ENCODE measurements at regions not wholly inside any gene's neighbourhood (a gene's known extent, or its start where the extent isn't known, plus 50 kb on each side); places are given as distances from the start of the nearest gene placed in this dataset.
"Not testable (repeated sequence)": the region's sequence is repeated elsewhere in the genome, so short reads cannot be mapped to it uniquely, and the experiment has no call there.

- DNase-seq, result no peak
These were observed 391.7 kb upstream of the CYRIA start for GRCh38 chr2:17057109-17058017.

GRCh38 chr2:17056236-17056635 is 390.6 kb upstream of the CYRIA start:
- no peak for DNase-seq

- DNase-seq, result no peak
These were observed 386.4 kb upstream of the CYRIA start for GRCh38 chr2:17052001-17052400.

GRCh38 chr2:17051538-17051937 is 385.9 kb upstream of the CYRIA start:
- DNase-seq, result no peak

- DNase-seq, result no peak
These were observed 377.5 kb upstream of the CYRIA start for GRCh38 chr2:17043173-17043572.

- DNase-seq, result no peak
These were observed 370.7 kb upstream of the CYRIA start for GRCh38 chr2:17036361-17036760.

- DNase-seq, result no peak
These were observed 369.4 kb upstream of the CYRIA start for GRCh38 chr2:17035010-17035409.

- no peak for DNase-seq
These were observed 364.4 kb upstream of the CYRIA start for GRCh38 chr2:17030047-17030446.

GRCh38 chr2:17012297-17012696 is 346.7 kb upstream of the CYRIA start:
- no peak for DNase-seq

- DNase-seq, result no peak
These were observed 344.5 kb upstream of the CYRIA start for GRCh38 chr2:17010104-17010503.

- DNase-seq, result no peak
These were observed 334.5 kb upstream of the CYRIA start for GRCh38 chr2:17000184-17000482.

GRCh38 chr2:16999347-17000183 is 333.9 kb upstream of the CYRIA start:
- no peak for DNase-seq

GRCh38 chr2:16978301-16978700 is 312.7 kb upstream of the CYRIA start:
- no peak for DNase-seq

GRCh38 chr2:16974688-16975087 is 309.1 kb upstream of the CYRIA start:
- DNase-seq, result no peak

GRCh38 chr2:16973586-16974286 is 308.1 kb upstream of the CYRIA start:
- DNase-seq, result no peak

GRCh38 chr2:16972276-16972675 is 306.6 kb upstream of the CYRIA start:
- DNase-seq, result no peak

GRCh38 chr2:16971722-16972234 is 306.1 kb upstream of the CYRIA start:
- no peak for DNase-seq

- DNase-seq, result not testable (repeated sequence)
These were observed 305.3 kb upstream of the CYRIA start for GRCh38 chr2:16970948-16971347.

GRCh38 chr2:16962505-16962904 is 296.9 kb upstream of the CYRIA start:
- DNase-seq, result no peak

GRCh38 chr2:16960579-16960978 is 294.9 kb upstream of the CYRIA start:
- DNase-seq, result no peak

- DNase-seq, result no peak
These were observed 292.6 kb upstream of the CYRIA start for GRCh38 chr2:16958266-16958665.

GRCh38 chr2:16952805-16953204 is 287.2 kb upstream of the CYRIA start:
- DNase-seq, result no peak

GRCh38 chr2:16952368-16952767 is 286.7 kb upstream of the CYRIA start:
- DNase-seq, result no peak
